Right atrium auricular region (tissue), 2 donors: ENCODE measurements at regions not wholly inside any gene's neighbourhood (a gene's known extent, or its start where the extent isn't known, plus 50 kb on each side); places are given as distances from the start of the nearest gene placed in this dataset.

ENCODE experiments used
- DNase-seq: peaks from one replicate; pipeline ENCODE4 v3.0.0-alpha.2; 2019; ENCODE audit warnings: low spot score
- H3K27ac ChIP-seq, 2 donors: fragments of 200-600 bp; sonication (generic); 1 replicate in 1 of 2; 2 replicates in 1 of 2; pipeline ENCODE4 v1.5.1; 2016 to 2019
- H3K27me3 ChIP-seq, 2 donors: fragments of 200-600 bp; sonication (generic); one replicate each; pipeline versions ENCODE4 v1.5.1 to v1.6.0; 2017 to 2019
- H3K36me3 ChIP-seq: fragments of 200-600 bp; sonication (generic); one replicate; pipeline ENCODE4 v1.5.1; 2016
- H3K4me1 ChIP-seq, 2 donors: fragments of 200-600 bp; sonication (generic); one replicate each; pipeline versions ENCODE4 v1.5.1 to v1.6.0; 2017 to 2019
- H3K4me3 ChIP-seq, 2 donors: fragments of 200-600 bp; sonication (generic); 1 replicate in 1 of 2; 2 replicates in 1 of 2; pipeline ENCODE4 v1.5.1; 2017 to 2019; ENCODE audit warnings: mild to moderate bottlenecking in 1 of 2, moderate library complexity in 1 of 2
- H3K9me3 ChIP-seq, 2 donors: fragments of 200-600 bp; sonication (generic); one replicate each; pipeline ENCODE4 v1.5.1; 2019
- TF ChIP-seq, protein P1 (sequence below), 2 donors: fragments of 200-600 bp; sonication (generic); IDR thresholded peaks; one replicate each; pipeline ENCODE4 v1.5.1; 2019; ENCODE audit warnings: antibody characterized with exemption in 2 of 2

DNA sequence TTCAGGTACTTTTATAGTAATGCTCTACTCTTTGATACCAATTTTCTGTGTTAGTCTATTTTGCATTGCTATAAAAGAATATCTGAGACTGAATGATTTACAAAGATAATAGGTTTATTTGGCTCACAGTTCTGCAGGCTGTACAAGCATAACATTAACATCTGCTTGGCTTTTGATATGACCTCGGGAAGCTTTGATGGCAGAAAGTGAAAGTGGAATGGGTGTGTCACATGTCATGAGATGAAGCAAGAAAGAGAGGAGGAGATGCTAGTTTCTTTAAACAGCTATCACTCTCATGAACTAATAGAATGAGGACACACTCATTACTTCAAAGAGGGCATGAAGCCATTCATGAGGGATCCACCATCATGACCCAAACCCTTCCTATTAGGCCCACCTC is 270.9 kb upstream of the IL12B start:
- H3K4me1 ChIP-seq: peaks cover 0 to 9% of the 10 kb centered on the region in 2 donors
- H3K4me3 ChIP-seq: no peak overlapping the region
- no peaks in the 10 kb centered on the region for H3K36me3 ChIP-seq
- no peak overlapping the region for H3K27ac ChIP-seq
- H3K27me3 ChIP-seq: no peaks in the 10 kb centered on the region
- TF ChIP-seq, protein P1, sequence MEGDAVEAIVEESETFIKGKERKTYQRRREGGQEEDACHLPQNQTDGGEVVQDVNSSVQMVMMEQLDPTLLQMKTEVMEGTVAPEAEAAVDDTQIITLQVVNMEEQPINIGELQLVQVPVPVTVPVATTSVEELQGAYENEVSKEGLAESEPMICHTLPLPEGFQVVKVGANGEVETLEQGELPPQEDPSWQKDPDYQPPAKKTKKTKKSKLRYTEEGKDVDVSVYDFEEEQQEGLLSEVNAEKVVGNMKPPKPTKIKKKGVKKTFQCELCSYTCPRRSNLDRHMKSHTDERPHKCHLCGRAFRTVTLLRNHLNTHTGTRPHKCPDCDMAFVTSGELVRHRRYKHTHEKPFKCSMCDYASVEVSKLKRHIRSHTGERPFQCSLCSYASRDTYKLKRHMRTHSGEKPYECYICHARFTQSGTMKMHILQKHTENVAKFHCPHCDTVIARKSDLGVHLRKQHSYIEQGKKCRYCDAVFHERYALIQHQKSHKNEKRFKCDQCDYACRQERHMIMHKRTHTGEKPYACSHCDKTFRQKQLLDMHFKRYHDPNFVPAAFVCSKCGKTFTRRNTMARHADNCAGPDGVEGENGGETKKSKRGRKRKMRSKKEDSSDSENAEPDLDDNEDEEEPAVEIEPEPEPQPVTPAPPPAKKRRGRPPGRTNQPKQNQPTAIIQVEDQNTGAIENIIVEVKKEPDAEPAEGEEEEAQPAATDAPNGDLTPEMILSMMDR (IDR thresholded peaks at IDR 0.05): no peak
- DNase-seq: no peak
- H3K9me3 ChIP-seq: no peaks in the 10 kb centered on the region

DNA sequence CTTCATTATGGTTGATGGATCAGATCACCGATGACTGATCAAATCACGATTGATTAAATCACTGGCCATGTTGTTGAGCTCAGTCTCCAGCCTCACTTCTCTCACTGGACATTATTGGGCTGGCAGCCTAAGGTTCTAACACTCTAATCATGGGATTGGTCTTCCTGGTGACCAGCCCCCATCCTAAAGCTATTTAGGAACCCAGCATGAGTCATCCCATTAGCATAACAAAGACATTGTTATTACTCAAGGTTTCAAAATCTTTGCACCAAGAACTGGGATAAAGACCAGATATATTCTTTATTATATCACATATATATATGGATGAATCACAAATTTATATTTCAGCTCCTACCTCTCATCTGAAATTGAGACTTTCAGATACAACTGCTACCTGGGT is 272.1 kb upstream of the IL12B start:
- Histone ChIP-seq H3K36me3 (no peaks in the 10 kb centered on the region), H3K27ac (no peak overlapping the region), H3K27me3 (no peaks in the 10 kb centered on the region), H3K4me3 (no peak overlapping the region), H3K9me3 (no peaks in the 10 kb centered on the region), H3K4me1 (peaks cover 0 to 9% of the 10 kb centered on the region in 2 donors)
- TF ChIP-seq, protein P1 (IDR thresholded peaks at IDR 0.05): no peak
- no peak for DNase-seq

DNA sequence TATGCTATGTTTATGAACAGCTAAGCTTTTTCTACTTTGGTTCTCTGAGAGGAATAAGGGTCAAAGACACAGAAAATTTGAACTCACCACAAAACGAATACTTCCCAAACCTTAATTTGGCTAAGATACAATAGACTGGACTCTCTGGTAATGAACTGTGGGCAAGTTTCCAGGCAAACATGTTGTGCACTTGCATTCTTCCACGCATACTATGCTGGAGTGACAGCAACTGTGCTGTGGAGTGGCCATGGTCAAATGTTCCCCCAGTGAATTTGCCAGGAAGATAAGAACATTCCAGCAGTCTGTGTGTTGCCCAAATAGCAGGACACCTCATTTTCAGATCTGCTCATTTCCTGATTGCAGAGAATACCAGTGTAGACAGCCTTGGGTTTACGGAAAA is 275.3 kb upstream of the IL12B start:
- no peak overlapping the region for H3K4me3 ChIP-seq
- TF ChIP-seq, protein P1 (IDR thresholded peaks at IDR 0.05): no peak
- peaks cover 0 to 8% of the 10 kb centered on the region in 2 donors for H3K9me3 ChIP-seq
- H3K27me3 ChIP-seq: no peaks in the 10 kb centered on the region
- DNase-seq: no peak
- peak overlapping the region in 1 of 2 donors; percentile 65 for H3K27ac ChIP-seq
- H3K36me3 ChIP-seq: no peaks in the 10 kb centered on the region
- peaks cover 0 to 9% of the 10 kb centered on the region in 2 donors for H3K4me1 ChIP-seq

DNA sequence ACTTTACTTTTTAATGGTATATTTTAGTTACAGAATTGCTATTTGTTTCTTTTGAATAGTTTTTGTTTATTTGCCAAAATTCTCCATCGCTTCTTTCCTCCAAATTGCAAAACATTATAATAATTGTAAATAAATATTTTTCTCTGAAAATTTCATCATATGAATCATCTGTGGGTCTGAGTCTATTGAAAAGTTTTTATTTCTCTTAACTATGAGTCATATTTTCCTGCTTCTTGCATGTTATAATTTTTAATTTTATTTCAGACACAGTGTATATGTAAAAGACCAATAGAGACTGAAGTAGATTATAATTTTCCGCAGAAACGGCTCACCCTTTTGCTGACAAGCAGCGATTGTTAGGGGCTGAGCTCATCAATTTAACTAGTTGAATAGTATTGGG is 279.1 kb upstream of the IL12B start:
- Histone ChIP-seq H3K4me3 (no peak overlapping the region), H3K27ac (no peak overlapping the region), H3K27me3 (no peaks in the 10 kb centered on the region), H3K36me3 (no peaks in the 10 kb centered on the region), H3K4me1 (peaks cover 0 to 9% of the 10 kb centered on the region in 2 donors), H3K9me3 (peaks cover 0 to 8% of the 10 kb centered on the region in 2 donors)
- no peak for DNase-seq
- TF ChIP-seq, protein P1 (IDR thresholded peaks at IDR 0.05): no peak

DNA sequence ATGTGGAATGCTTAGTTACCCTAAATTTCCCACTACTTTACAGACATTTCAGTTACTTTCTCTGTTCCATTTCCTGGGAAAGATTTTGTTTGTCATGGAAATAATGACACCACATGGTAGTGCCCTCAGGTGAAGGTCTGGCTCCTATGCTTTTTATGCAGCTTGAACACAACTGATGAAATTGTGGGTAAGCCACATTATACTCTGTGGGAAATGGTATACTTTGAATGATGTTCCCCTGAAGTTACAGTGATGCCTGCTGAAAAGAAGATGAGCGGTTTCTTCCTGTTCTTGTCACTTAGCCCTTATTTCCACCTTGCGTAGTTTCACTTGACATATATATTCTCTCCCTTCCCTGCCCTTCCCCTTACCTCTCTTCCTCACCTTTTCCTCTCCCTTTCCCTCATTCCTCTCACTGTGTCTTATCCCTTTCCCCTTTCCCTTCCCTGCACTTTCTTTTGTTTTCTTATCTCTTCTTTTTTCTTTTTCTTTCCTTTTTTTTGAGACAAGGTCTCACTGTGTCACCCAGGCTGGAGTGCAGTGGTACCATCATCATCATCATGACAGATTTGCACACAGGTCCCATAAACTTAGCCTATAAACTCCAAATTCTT is 280.8 kb upstream of the IL12B start:
- Histone ChIP-seq H3K4me3 (no peak overlapping the region), H3K4me1 (no peaks in the 10 kb centered on the region), H3K27ac (no peak overlapping the region), H3K27me3 (no peaks in the 10 kb centered on the region), H3K9me3 (peaks cover 0 to 8% of the 10 kb centered on the region in 2 donors), H3K36me3 (no peaks in the 10 kb centered on the region)
- TF ChIP-seq, protein P1 (IDR thresholded peaks at IDR 0.05): no peak
- DNase-seq: no peak

DNA sequence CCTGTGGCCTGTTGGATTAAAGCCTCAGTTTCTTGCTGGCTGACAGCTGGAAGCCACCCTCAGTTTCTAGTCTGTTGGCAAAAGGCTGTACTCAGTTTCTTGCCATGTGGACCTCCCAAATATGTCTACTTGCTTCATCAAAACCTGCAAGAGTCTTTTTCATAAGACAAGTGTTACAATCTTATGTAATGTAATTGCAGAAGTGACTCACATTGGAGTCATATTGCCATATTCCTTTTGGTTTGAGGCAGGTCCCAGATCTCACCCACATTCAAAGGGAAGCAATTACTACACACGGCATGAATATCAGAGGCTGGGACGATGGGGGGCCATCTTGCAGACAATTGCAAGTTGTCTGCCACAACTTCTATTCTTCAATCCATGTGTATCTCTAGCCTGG is 286.7 kb upstream of the IL12B start:
- H3K27me3 ChIP-seq: no peaks in the 10 kb centered on the region
- no peaks in the 10 kb centered on the region for H3K36me3 ChIP-seq
- H3K27ac ChIP-seq: no peak overlapping the region
- no peak overlapping the region for H3K4me3 ChIP-seq
- H3K9me3 ChIP-seq: peaks cover 0 to 5% of the 10 kb centered on the region in 2 donors
- H3K4me1 ChIP-seq: no peaks in the 10 kb centered on the region
- no peak for DNase-seq
- TF ChIP-seq, protein P1 (IDR thresholded peaks at IDR 0.05): no peak
